ENCODE measurements at regions not wholly inside any gene's neighbourhood (a gene's known extent, or its start where the extent isn't known, plus 50 kb on each side); places are given as distances from the start of the nearest gene placed in this dataset.

DNA sequence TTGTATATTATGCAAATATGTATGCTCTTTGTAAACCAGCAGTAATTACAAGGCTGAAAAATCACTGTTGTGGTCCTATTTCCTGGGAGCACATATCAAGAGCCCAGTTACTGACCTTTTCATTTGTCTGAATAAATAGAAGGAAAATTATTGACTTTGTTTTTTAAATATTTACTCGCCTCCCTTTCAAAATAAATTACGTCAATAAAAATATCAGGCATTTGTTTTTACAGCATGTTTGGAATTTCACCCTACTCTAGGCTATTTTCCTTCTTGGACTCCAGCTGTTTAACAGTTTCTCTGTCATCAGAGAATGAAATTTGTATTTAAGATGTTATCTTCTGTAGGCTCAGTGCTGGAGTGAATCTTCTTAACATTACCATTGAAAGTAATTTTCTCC lies 59.9 kb upstream of the LRATD1 start:
- no peak for DNase-seq (ENCODE audit: low spot score)

DNA sequence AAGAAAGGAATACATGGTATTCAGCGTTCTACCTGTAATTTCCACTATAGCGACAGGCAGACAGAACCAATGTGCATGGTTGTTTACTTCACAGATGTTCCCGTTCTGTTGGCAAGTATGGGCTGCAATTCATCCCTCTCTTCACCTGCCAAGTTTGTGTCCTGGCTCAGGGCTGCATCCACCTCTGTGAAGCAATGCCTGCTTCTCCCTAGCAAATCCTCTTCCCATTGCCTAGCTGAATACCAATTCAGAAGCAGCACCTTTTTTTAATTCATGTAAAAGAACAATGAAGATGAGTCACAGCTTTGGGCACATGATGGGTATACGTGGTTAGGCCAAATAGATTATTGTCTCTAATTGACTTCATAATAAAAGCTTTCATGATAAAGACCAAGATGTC lies 54.7 kb upstream of the LRATD1 start:
- no peak for DNase-seq (ENCODE audit: low spot score)

All from cerebellar cortex (tissue), 1 donor.